ENCODE measurements at regions not wholly inside any gene's neighbourhood (a gene's known extent, or its start where the extent isn't known, plus 50 kb on each side); places are given as distances from the start of the nearest gene placed in this dataset.
"Not testable (repeated sequence)": the region's sequence is repeated elsewhere in the genome, so short reads cannot be mapped to it uniquely, and the experiment has no call there.

GRCh38 chr1:14279891-14280290, 318.6 kb upstream of the KAZN start:
- H3K4me1 ChIP-seq (ENCODE audit: control insufficient read depth in 2 of 2, insufficient read depth in 2 of 2, low read length in 2 of 2); H3K36me3 ChIP-seq (ENCODE audit: control insufficient read depth in 2 of 2, insufficient read depth in 2 of 2, low read length in 2 of 2); H3K4me3 ChIP-seq (ENCODE audit: low read length in 2 of 2); H3K9me3 ChIP-seq (ENCODE audit: control insufficient read depth in 2 of 2, low read length in 2 of 2); H3K27ac ChIP-seq (ENCODE audit: low read depth in 2 of 2, low read length in 2 of 2); H3K27me3 ChIP-seq (ENCODE audit: control insufficient read depth in 2 of 2, insufficient read depth in 2 of 2, low read length in 2 of 2); H3K9ac ChIP-seq (ENCODE audit: low read depth in 1 of 2, low read length in 2 of 2): not testable (repeated sequence)

DNA sequence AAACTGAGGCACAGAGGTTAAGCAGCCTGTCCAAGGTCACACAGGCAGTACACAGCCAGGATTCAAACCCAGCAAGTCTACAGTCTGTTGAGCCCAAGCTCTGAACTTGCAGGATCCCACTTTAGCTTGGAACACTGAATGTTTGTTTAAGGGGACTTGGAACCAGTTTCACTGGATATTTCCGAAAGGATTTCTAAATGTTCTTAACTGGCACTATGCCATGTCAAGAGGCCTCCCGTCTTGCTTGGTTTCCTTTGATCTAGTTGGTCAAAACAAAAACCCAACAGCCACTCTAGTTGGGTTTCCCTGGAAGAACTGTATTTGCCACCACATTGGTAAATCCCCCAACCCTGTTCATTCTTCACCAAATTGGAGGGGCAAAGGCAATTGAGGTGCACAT, 317.6 kb upstream of the KAZN start:
- Histone ChIP-seq H3K27me3 (ENCODE audit: control insufficient read depth in 2 of 2, insufficient read depth in 2 of 2, low read length in 2 of 2) (no peaks in the 10 kb centered on the region), H3K36me3 (ENCODE audit: control insufficient read depth in 2 of 2, insufficient read depth in 2 of 2, low read length in 2 of 2) (no peaks in the 10 kb centered on the region), H3K4me3 (ENCODE audit: low read length in 2 of 2) (no peak overlapping the region), H3K4me1 (ENCODE audit: control insufficient read depth in 2 of 2, insufficient read depth in 2 of 2, low read length in 2 of 2) (no peaks in the 10 kb centered on the region), H3K9ac (ENCODE audit: low read depth in 1 of 2, low read length in 2 of 2) (no peak overlapping the region), H3K27ac (ENCODE audit: low read depth in 2 of 2, low read length in 2 of 2) (no peak overlapping the region), H3K9me3 (ENCODE audit: control insufficient read depth in 2 of 2, low read length in 2 of 2) (no peaks in the 10 kb centered on the region)

GRCh38 chr1:14281412-14281811, 317.1 kb upstream of the KAZN start:
- no peaks in the 10 kb centered on the region for H3K4me1 ChIP-seq (ENCODE audit: control insufficient read depth in 2 of 2, insufficient read depth in 2 of 2, low read length in 2 of 2)
- no peaks in the 10 kb centered on the region for H3K27me3 ChIP-seq (ENCODE audit: control insufficient read depth in 2 of 2, insufficient read depth in 2 of 2, low read length in 2 of 2)
- H3K4me3 ChIP-seq (ENCODE audit: low read length in 2 of 2), result no peak overlapping the region
- no peaks in the 10 kb centered on the region for H3K9me3 ChIP-seq (ENCODE audit: control insufficient read depth in 2 of 2, low read length in 2 of 2)
- no peak overlapping the region for H3K27ac ChIP-seq (ENCODE audit: low read depth in 2 of 2, low read length in 2 of 2)
- no peak overlapping the region for H3K9ac ChIP-seq (ENCODE audit: low read depth in 1 of 2, low read length in 2 of 2)
- no peaks in the 10 kb centered on the region for H3K36me3 ChIP-seq (ENCODE audit: control insufficient read depth in 2 of 2, insufficient read depth in 2 of 2, low read length in 2 of 2)

- Histone ChIP-seq H3K27me3 (ENCODE audit: control insufficient read depth in 2 of 2, insufficient read depth in 2 of 2, low read length in 2 of 2) (no peaks in the 10 kb centered on the region), H3K9ac (ENCODE audit: low read depth in 1 of 2, low read length in 2 of 2) (no peak overlapping the region), H3K9me3 (ENCODE audit: control insufficient read depth in 2 of 2, low read length in 2 of 2) (no peaks in the 10 kb centered on the region), H3K4me3 (ENCODE audit: low read length in 2 of 2) (no peak overlapping the region), H3K36me3 (ENCODE audit: control insufficient read depth in 2 of 2, insufficient read depth in 2 of 2, low read length in 2 of 2) (no peaks in the 10 kb centered on the region), H3K27ac (ENCODE audit: low read depth in 2 of 2, low read length in 2 of 2) (no peak overlapping the region), H3K4me1 (ENCODE audit: control insufficient read depth in 2 of 2, insufficient read depth in 2 of 2, low read length in 2 of 2) (no peaks in the 10 kb centered on the region)
Measured at GRCh38 chr1:14282707-14283106, 315.8 kb upstream of the KAZN start.

GRCh38 chr1:14285238-14285637, 313.2 kb upstream of the KAZN start:
- no peak overlapping the region for H3K9ac ChIP-seq (ENCODE audit: low read depth in 1 of 2, low read length in 2 of 2)
- H3K9me3 ChIP-seq (ENCODE audit: control insufficient read depth in 2 of 2, low read length in 2 of 2), result no peaks in the 10 kb centered on the region
- no peak overlapping the region for H3K27ac ChIP-seq (ENCODE audit: low read depth in 2 of 2, low read length in 2 of 2)
- no peaks in the 10 kb centered on the region for H3K4me1 ChIP-seq (ENCODE audit: control insufficient read depth in 2 of 2, insufficient read depth in 2 of 2, low read length in 2 of 2)
- no peak overlapping the region for H3K4me3 ChIP-seq (ENCODE audit: low read length in 2 of 2)
- no peaks in the 10 kb centered on the region for H3K27me3 ChIP-seq (ENCODE audit: control insufficient read depth in 2 of 2, insufficient read depth in 2 of 2, low read length in 2 of 2)
- no peaks in the 10 kb centered on the region for H3K36me3 ChIP-seq (ENCODE audit: control insufficient read depth in 2 of 2, insufficient read depth in 2 of 2, low read length in 2 of 2)

DNA sequence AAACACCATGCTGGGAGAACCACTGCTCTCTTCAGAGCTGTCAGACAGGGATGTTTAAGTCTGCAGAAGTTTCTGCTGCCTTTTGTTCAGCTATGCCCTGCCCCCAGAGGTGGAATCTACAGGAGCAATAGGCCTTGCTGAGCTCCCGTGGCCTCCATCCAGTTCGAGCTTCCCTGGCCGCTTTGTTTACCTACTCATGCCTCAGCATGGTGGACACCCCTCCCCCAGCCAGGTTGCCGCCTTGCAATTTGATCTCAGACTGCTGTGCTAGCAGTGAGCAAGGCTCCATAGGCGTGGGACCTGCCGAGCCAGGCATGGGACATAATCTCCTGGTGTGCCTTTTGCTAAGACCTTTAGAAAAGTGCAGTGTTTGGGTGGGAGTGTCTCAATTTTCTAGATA, 307.3 kb upstream of the KAZN start:
- H3K36me3 ChIP-seq (ENCODE audit: control insufficient read depth in 2 of 2, insufficient read depth in 2 of 2, low read length in 2 of 2); H3K4me3 ChIP-seq (ENCODE audit: low read length in 2 of 2); H3K9me3 ChIP-seq (ENCODE audit: control insufficient read depth in 2 of 2, low read length in 2 of 2); H3K4me1 ChIP-seq (ENCODE audit: control insufficient read depth in 2 of 2, insufficient read depth in 2 of 2, low read length in 2 of 2); H3K27ac ChIP-seq (ENCODE audit: low read depth in 2 of 2, low read length in 2 of 2); H3K9ac ChIP-seq (ENCODE audit: low read depth in 1 of 2, low read length in 2 of 2); H3K27me3 ChIP-seq (ENCODE audit: control insufficient read depth in 2 of 2, insufficient read depth in 2 of 2, low read length in 2 of 2): not testable (repeated sequence)

DNA sequence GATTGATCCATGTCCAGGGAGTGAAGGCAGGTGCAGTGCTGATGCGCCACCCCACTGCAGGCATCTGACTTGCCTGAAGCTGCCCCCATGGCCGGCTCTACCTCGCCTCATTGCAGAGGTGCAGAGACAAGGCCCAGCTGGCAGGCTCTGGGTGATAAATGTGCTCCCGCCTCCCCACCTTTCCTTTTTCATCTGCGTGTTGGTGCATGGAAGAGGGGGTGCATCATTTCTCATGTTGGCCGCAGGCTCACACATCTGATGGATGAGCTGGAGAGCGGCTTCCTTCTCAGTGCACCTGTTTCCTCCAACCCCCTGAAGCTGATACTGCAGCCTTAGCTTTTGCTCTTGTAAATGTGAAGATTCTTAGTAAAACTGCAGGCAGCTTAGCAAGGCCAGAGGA, 306.0 kb upstream of the KAZN start:
- no peaks in the 10 kb centered on the region for H3K4me1 ChIP-seq (ENCODE audit: control insufficient read depth in 2 of 2, insufficient read depth in 2 of 2, low read length in 2 of 2)
- H3K27ac ChIP-seq (ENCODE audit: low read depth in 2 of 2, low read length in 2 of 2), result no peak overlapping the region
- no peaks in the 10 kb centered on the region for H3K27me3 ChIP-seq (ENCODE audit: control insufficient read depth in 2 of 2, insufficient read depth in 2 of 2, low read length in 2 of 2)
- H3K9me3 ChIP-seq (ENCODE audit: control insufficient read depth in 2 of 2, low read length in 2 of 2), result no peaks in the 10 kb centered on the region
- H3K9ac ChIP-seq (ENCODE audit: low read depth in 1 of 2, low read length in 2 of 2), result no peak overlapping the region
- no peak overlapping the region for H3K4me3 ChIP-seq (ENCODE audit: low read length in 2 of 2)
- no peaks in the 10 kb centered on the region for H3K36me3 ChIP-seq (ENCODE audit: control insufficient read depth in 2 of 2, insufficient read depth in 2 of 2, low read length in 2 of 2)

DNA sequence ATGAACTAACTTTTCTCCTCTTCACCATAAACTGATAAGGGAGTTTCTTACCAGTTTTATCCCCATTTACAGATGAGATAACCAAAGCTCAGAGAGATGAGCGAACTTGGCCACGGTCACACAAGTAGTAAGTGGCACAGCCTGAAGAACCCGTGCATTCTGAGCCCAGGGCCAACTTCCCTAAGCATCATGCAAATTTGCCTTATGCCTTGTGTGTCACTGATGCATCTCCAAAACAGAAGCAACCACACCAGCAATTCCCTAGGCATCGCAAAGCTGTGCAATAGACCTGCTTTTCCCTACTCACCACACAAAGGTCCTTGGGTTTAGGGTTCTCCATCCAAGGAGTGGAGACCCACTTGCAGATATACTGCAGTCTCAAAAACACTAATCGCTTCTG, 304.5 kb upstream of the KAZN start:
- no peak overlapping the region for H3K27ac ChIP-seq (ENCODE audit: low read depth in 2 of 2, low read length in 2 of 2)
- H3K9me3 ChIP-seq (ENCODE audit: control insufficient read depth in 2 of 2, low read length in 2 of 2), result no peaks in the 10 kb centered on the region
- H3K9ac ChIP-seq (ENCODE audit: low read depth in 1 of 2, low read length in 2 of 2), result no peak overlapping the region
- H3K36me3 ChIP-seq (ENCODE audit: control insufficient read depth in 2 of 2, insufficient read depth in 2 of 2, low read length in 2 of 2), result no peaks in the 10 kb centered on the region
- no peaks in the 10 kb centered on the region for H3K27me3 ChIP-seq (ENCODE audit: control insufficient read depth in 2 of 2, insufficient read depth in 2 of 2, low read length in 2 of 2)
- no peaks in the 10 kb centered on the region for H3K4me1 ChIP-seq (ENCODE audit: control insufficient read depth in 2 of 2, insufficient read depth in 2 of 2, low read length in 2 of 2)
- no peak overlapping the region for H3K4me3 ChIP-seq (ENCODE audit: low read length in 2 of 2)

GRCh38 chr1:14294860-14295536, 303.5 kb upstream of the KAZN start:
- no peaks in the 10 kb centered on the region for H3K27me3 ChIP-seq (ENCODE audit: control insufficient read depth in 2 of 2, insufficient read depth in 2 of 2, low read length in 2 of 2)
- H3K4me1 ChIP-seq (ENCODE audit: control insufficient read depth in 2 of 2, insufficient read depth in 2 of 2, low read length in 2 of 2), result no peaks in the 10 kb centered on the region
- no peaks in the 10 kb centered on the region for H3K9me3 ChIP-seq (ENCODE audit: control insufficient read depth in 2 of 2, low read length in 2 of 2)
- no peak overlapping the region for H3K9ac ChIP-seq (ENCODE audit: low read depth in 1 of 2, low read length in 2 of 2)
- no peak overlapping the region for H3K27ac ChIP-seq (ENCODE audit: low read depth in 2 of 2, low read length in 2 of 2)
- no peaks in the 10 kb centered on the region for H3K36me3 ChIP-seq (ENCODE audit: control insufficient read depth in 2 of 2, insufficient read depth in 2 of 2, low read length in 2 of 2)
- no peak overlapping the region for H3K4me3 ChIP-seq (ENCODE audit: low read length in 2 of 2)

GRCh38 chr1:14296795-14297194, 301.7 kb upstream of the KAZN start:
- Histone ChIP-seq H3K27me3 (ENCODE audit: control insufficient read depth in 2 of 2, insufficient read depth in 2 of 2, low read length in 2 of 2) (no peaks in the 10 kb centered on the region), H3K36me3 (ENCODE audit: control insufficient read depth in 2 of 2, insufficient read depth in 2 of 2, low read length in 2 of 2) (no peaks in the 10 kb centered on the region), H3K4me1 (ENCODE audit: control insufficient read depth in 2 of 2, insufficient read depth in 2 of 2, low read length in 2 of 2) (no peaks in the 10 kb centered on the region), H3K4me3 (ENCODE audit: low read length in 2 of 2) (no peak overlapping the region), H3K9me3 (ENCODE audit: control insufficient read depth in 2 of 2, low read length in 2 of 2) (no peaks in the 10 kb centered on the region), H3K9ac (ENCODE audit: low read depth in 1 of 2, low read length in 2 of 2) (no peak overlapping the region), H3K27ac (ENCODE audit: low read depth in 2 of 2, low read length in 2 of 2) (no peak overlapping the region)

DNA sequence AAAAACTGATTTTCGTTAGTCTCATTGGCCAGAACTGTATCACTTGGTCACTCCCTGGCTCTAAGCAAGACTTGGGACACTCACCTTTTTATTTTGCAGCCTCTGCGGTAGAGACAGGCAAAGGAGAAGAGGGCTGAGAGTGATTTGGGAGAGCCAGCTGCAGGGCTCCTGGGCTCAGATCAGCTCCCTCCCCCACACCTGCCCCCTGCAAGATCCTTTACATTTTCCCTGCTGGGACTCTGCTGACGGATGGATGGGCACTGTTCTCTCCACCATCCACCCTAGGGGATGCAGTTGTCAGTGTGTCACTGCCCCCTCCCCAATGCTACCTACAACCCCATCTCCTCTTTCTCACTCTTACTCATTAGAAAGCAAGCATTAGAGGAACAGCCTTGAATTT, 301.1 kb upstream of the KAZN start:
- Histone ChIP-seq H3K9me3 (ENCODE audit: control insufficient read depth in 2 of 2, low read length in 2 of 2) (no peaks in the 10 kb centered on the region), H3K4me3 (ENCODE audit: low read length in 2 of 2) (no peak overlapping the region), H3K4me1 (ENCODE audit: control insufficient read depth in 2 of 2, insufficient read depth in 2 of 2, low read length in 2 of 2) (no peaks in the 10 kb centered on the region), H3K27ac (ENCODE audit: low read depth in 2 of 2, low read length in 2 of 2) (no peak overlapping the region), H3K9ac (ENCODE audit: low read depth in 1 of 2, low read length in 2 of 2) (no peak overlapping the region), H3K36me3 (ENCODE audit: control insufficient read depth in 2 of 2, insufficient read depth in 2 of 2, low read length in 2 of 2) (no peaks in the 10 kb centered on the region), H3K27me3 (ENCODE audit: control insufficient read depth in 2 of 2, insufficient read depth in 2 of 2, low read length in 2 of 2) (no peaks in the 10 kb centered on the region)
